Thyroid gland (tissue), 4 donors: ENCODE measurements at regions not wholly inside any gene's neighbourhood (a gene's known extent, or its start where the extent isn't known, plus 50 kb on each side); places are given as distances from the start of the nearest gene placed in this dataset.

Experiments
- DNase-seq, 2 donors: peaks; one replicate each; pipeline ENCODE4 v3.0.0-alpha.2; 2019
- H3K27ac ChIP-seq, 3 donors: fragments of 200-600 bp; sonication (generic); 1 replicate in 2 of 3; 2 replicates in 1 of 3; pipeline ENCODE4 v1.5.1; 2016 to 2019; ENCODE audit warnings: mild to moderate bottlenecking in 1 of 3, moderate library complexity in 1 of 3
- H3K27me3 ChIP-seq: fragments of 200-600 bp; sonication (generic); one replicate; pipeline ENCODE4 v1.5.1; 2019
- H3K36me3 ChIP-seq, 2 donors: fragments of 200-600 bp; sonication (generic); one replicate each; pipeline ENCODE4 v1.5.1; 2016 to 2019
- H3K4me1 ChIP-seq, 2 donors: fragments of 200-600 bp; sonication (generic); one replicate each; pipeline ENCODE4 v1.5.1; 2017 to 2019
- H3K4me3 ChIP-seq, 3 donors: fragments of 200-600 bp; sonication (generic); replicated peaks in 1 of 3; 1 replicate in 2 of 3; 2 replicates in 1 of 3; pipeline ENCODE4 v1.5.1; 2016; ENCODE audit warnings: mild to moderate bottlenecking in 1 of 3
- H3K9me3 ChIP-seq: fragments of 200-600 bp; sonication (generic); one replicate; pipeline ENCODE4 v1.5.1; 2017
- POLR2A ChIP-seq, 2 donors: fragments of 450-650 bp; IDR thresholded peaks; one replicate each; pipeline ENCODE4 v1.6.1; 2017; ENCODE audit warnings: antibody characterized with exemption in 2 of 2, mild to moderate bottlenecking in 2 of 2, moderate library complexity in 1 of 2
- WGBS, 2 donors: methylation state at CpG; one replicate each; pipeline ENCODE4 v1.1.5; 2017; 5-methylcytosine and 5-hydroxymethylcytosine counted together
- intact Hi-C: fragments of 100-400 bp; cut with DNase I; formaldehyde crosslinking; loops from one replicate; pipeline ENCODE4 v1.15.1; 2023
- TF ChIP-seq, protein P1 (sequence below), 6 experiments: fragments of 200-600 bp in 3 of 6; fragments of 450-650 bp in 3 of 6; sonication (generic) in 3 of 6; IDR thresholded peaks; one replicate each; pipeline ENCODE4 v1.5.1; 2016 to 2019; ENCODE audit warnings: antibody characterized with exemption in 6 of 6, mild to moderate bottlenecking in 2 of 6, inconsistent platforms in 1 of 6, moderate library complexity in 1 of 6

DNA sequence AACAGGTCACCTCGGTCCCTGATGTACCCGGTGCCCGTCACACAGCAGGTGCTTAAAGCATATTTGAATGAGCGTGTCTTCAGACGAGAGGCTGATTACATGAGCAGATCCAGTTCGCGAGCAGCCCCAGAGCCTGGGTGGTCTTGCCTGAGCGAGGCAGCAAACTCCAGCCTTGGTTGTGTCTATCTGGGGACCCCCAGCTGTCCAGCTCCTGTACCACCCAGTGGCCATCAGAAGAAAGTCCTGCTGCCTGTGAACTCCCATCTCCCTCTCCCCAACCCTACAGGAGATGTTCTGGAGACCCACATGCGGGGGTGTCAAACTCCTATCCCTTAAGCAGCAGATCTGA is 174.2 kb downstream of the PHETA1 start:
- WGBS, 2 donors: 70 to 79% methylated on average over 2 to 5 of the region's 9 CpGs
- intact Hi-C loops: no loop called here
- TF ChIP-seq, protein P1, sequence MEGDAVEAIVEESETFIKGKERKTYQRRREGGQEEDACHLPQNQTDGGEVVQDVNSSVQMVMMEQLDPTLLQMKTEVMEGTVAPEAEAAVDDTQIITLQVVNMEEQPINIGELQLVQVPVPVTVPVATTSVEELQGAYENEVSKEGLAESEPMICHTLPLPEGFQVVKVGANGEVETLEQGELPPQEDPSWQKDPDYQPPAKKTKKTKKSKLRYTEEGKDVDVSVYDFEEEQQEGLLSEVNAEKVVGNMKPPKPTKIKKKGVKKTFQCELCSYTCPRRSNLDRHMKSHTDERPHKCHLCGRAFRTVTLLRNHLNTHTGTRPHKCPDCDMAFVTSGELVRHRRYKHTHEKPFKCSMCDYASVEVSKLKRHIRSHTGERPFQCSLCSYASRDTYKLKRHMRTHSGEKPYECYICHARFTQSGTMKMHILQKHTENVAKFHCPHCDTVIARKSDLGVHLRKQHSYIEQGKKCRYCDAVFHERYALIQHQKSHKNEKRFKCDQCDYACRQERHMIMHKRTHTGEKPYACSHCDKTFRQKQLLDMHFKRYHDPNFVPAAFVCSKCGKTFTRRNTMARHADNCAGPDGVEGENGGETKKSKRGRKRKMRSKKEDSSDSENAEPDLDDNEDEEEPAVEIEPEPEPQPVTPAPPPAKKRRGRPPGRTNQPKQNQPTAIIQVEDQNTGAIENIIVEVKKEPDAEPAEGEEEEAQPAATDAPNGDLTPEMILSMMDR (IDR thresholded peaks at IDR 0.05): no peak
- no peak for TF ChIP-seq POLR2A (IDR thresholded peaks at IDR 0.05)
- no peak for DNase-seq
- no peaks in the 10 kb centered on the region for H3K4me1 ChIP-seq
- H3K4me3 ChIP-seq: no peak overlapping the region
- no peaks in the 10 kb centered on the region for H3K9me3 ChIP-seq
- no peaks in the 10 kb centered on the region for H3K27me3 ChIP-seq
- H3K36me3 ChIP-seq: no peaks in the 10 kb centered on the region
- no peak overlapping the region for H3K27ac ChIP-seq

DNA sequence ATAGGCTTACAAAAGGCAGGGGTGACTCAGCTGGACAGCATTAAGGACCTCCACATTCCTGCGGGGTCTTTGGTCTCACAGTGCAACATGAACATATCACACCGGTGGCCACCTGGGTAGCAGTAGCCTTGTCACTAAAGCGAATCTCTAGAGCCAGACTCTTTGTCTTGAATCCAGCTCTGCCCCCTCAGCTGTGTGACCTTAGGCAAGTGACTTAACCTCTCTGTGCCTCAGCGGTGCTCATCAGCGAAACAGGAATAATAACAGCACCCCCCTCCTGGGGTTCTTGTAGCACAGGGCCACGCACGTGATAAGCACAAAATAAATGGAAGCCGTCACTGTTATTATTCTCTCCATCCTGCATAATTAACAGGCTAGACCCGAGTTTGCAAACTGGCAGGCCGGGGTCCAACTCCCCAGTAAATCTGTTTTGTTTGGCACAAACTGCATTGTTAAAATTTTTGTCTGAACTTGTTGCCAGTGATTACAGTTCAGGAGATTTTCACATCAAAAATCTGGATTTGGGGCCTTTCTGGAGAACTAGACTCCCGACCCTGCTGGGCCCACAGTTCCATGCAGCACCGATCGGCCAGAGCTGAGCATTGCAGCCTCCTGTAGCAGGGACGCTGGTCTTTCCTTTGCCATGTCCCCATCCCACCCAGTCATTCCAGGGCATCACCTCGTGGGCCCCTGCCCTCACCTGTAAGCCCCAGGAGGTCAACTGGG is 174.8 kb downstream of the PHETA1 start:
- intact Hi-C loops: no loop called here
- TF ChIP-seq, protein P1 (IDR thresholded peaks at IDR 0.05): no peak
- no peak for TF ChIP-seq POLR2A (IDR thresholded peaks at IDR 0.05)
- H3K4me1 ChIP-seq: no peaks in the 10 kb centered on the region
- no peak overlapping the region for H3K4me3 ChIP-seq
- no peak overlapping the region for H3K27ac ChIP-seq
- H3K36me3 ChIP-seq: no peaks in the 10 kb centered on the region
- H3K9me3 ChIP-seq: no peaks in the 10 kb centered on the region
- DNase-seq: no peak
- no peaks in the 10 kb centered on the region for H3K27me3 ChIP-seq
- 69 to 78% methylated on average over 14 to 15 of the region's 15 CpGs for WGBS, 2 donors

- 85 to 87% methylated on average over 11 to 14 of the region's 14 CpGs for WGBS, 2 donors
- TF ChIP-seq, protein P1 (IDR thresholded peaks at IDR 0.05): no peak
- TF ChIP-seq POLR2A (IDR thresholded peaks at IDR 0.05): no peak
- no peaks in the 10 kb centered on the region for H3K4me1 ChIP-seq
- H3K27me3 ChIP-seq: no peaks in the 10 kb centered on the region
- H3K4me3 ChIP-seq: no peak overlapping the region
- no peaks in the 10 kb centered on the region for H3K9me3 ChIP-seq
- intact Hi-C loops: no loop called here
- DNase-seq: no peak
- H3K27ac ChIP-seq: no peak overlapping the region
- H3K36me3 ChIP-seq: no peaks in the 10 kb centered on the region
Observed at GRCh38 chr12:111193496-111193895, 175.4 kb downstream of the PHETA1 start.

- Histone ChIP-seq H3K27me3 (no peaks in the 10 kb centered on the region), H3K27ac (no peak overlapping the region), H3K4me1 (no peaks in the 10 kb centered on the region), H3K9me3 (no peaks in the 10 kb centered on the region), H3K36me3 (no peaks in the 10 kb centered on the region), H3K4me3 (no peak overlapping the region)
- 89 to 91% methylated on average over 8 of the region's 8 CpGs for WGBS, 2 donors
- no peak for TF ChIP-seq POLR2A (IDR thresholded peaks at IDR 0.05)
- TF ChIP-seq, protein P1 (IDR thresholded peaks at IDR 0.05): no peak
- DNase-seq: no peak
- intact Hi-C loops: no loop called here
Observed at GRCh38 chr12:111193067-111193466, 175.8 kb downstream of the PHETA1 start.

- 83 to 85% methylated on average over 3 of the region's 3 CpGs for WGBS, 2 donors
- no peaks in the 10 kb centered on the region for H3K27me3 ChIP-seq
Observed at GRCh38 chr12:111192647-111193046, 176.2 kb downstream of the PHETA1 start.

More at GRCh38 chr12:111192647-111193046, 176.2 kb downstream of the PHETA1 start:
- intact Hi-C loops: no loop called here
- TF ChIP-seq, protein P1 (IDR thresholded peaks at IDR 0.05): no peak
- no peak for TF ChIP-seq POLR2A (IDR thresholded peaks at IDR 0.05)
- DNase-seq: no peak
- H3K36me3 ChIP-seq: no peaks in the 10 kb centered on the region
- H3K4me1 ChIP-seq: no peaks in the 10 kb centered on the region
- no peak overlapping the region for H3K27ac ChIP-seq
- H3K9me3 ChIP-seq: no peaks in the 10 kb centered on the region
- H3K4me3 ChIP-seq: no peak overlapping the region
